ENCODE measurements at regions not wholly inside any gene's neighbourhood (a gene's known extent, or its start where the extent isn't known, plus 50 kb on each side); places are given as distances from the start of the nearest gene placed in this dataset.

DNA sequence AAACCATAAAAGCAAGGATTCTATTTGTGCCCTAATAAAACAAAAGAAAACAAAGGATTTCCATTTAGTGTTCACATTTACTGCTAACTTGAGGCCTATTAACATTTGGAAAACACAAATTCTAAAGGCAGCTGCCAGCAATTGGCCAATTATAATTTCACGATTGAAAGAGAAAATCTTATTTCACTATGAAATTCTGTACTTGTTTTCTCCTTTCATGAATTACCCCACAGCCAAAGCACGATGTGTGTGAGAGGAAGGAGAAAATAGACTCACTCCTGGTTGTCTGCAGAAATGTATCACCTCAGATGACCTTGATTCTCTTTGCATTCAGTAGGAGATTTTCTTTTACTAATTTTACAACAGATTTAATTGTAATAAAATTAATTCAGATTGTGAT is 242.8 kb upstream of the GBE1 start:
- TF ChIP-seq, protein P1, sequence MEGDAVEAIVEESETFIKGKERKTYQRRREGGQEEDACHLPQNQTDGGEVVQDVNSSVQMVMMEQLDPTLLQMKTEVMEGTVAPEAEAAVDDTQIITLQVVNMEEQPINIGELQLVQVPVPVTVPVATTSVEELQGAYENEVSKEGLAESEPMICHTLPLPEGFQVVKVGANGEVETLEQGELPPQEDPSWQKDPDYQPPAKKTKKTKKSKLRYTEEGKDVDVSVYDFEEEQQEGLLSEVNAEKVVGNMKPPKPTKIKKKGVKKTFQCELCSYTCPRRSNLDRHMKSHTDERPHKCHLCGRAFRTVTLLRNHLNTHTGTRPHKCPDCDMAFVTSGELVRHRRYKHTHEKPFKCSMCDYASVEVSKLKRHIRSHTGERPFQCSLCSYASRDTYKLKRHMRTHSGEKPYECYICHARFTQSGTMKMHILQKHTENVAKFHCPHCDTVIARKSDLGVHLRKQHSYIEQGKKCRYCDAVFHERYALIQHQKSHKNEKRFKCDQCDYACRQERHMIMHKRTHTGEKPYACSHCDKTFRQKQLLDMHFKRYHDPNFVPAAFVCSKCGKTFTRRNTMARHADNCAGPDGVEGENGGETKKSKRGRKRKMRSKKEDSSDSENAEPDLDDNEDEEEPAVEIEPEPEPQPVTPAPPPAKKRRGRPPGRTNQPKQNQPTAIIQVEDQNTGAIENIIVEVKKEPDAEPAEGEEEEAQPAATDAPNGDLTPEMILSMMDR (IDR thresholded peaks at IDR 0.05), result no peak
- TF ChIP-seq POLR2AphosphoS5 (IDR thresholded peaks at IDR 0.05), result no peak
- TF ChIP-seq POLR2A (IDR thresholded peaks at IDR 0.05), result no peak
- no peak for TF ChIP-seq EP300 (IDR thresholded peaks at IDR 0.05)
